Progenitor cell of endocrine pancreas (in vitro differentiated cells): ENCODE measurements at regions not wholly inside any gene's neighbourhood (a gene's known extent, or its start where the extent isn't known, plus 50 kb on each side); places are given as distances from the start of the nearest gene placed in this dataset.
"Not testable (repeated sequence)": the region's sequence is repeated elsewhere in the genome, so short reads cannot be mapped to it uniquely, and the experiment has no call there.

Experiments
- DNase-seq: peaks from one replicate; pipeline ENCODE4 v3.0.0; 2021; ENCODE audit warnings: low spot score; ENCODE audit not compliant: unreplicated experiment
- H3K27ac Mint-ChIP-seq: 2 replicates; pipeline ENCODE4 v1.8.0; 2021; ENCODE audit warnings: mild to moderate bottlenecking, moderate library complexity, mixed read lengths
- H3K27me3 Mint-ChIP-seq: 2 replicates; pipeline ENCODE4 v1.8.0; 2021; ENCODE audit warnings: mixed read lengths
- H3K36me3 Mint-ChIP-seq: 2 replicates; pipeline ENCODE4 v1.8.0; 2022; ENCODE audit warnings: mixed read lengths; ENCODE audit not compliant: insufficient read depth
- H3K4me1 Mint-ChIP-seq: 2 replicates; pipeline ENCODE4 v1.8.0; 2021; ENCODE audit warnings: low read depth, mixed read lengths
- H3K4me3 Mint-ChIP-seq: 2 replicates; pipeline ENCODE4 v1.8.0; 2021; ENCODE audit warnings: low read depth, mild to moderate bottlenecking, moderate library complexity, mixed read lengths
- H3K9me3 Mint-ChIP-seq: 2 replicates; pipeline ENCODE4 v1.8.0; 2021; ENCODE audit warnings: low read depth, mixed read lengths
- CTCF ChIP-seq: fragments of 200-600 bp; sonication (generic); IDR thresholded peaks from one replicate; pipeline ENCODE4 v1.5.0; 2021; ENCODE audit warnings: antibody characterized with exemption, mild to moderate bottlenecking; ENCODE audit not compliant: unreplicated experiment

DNA sequence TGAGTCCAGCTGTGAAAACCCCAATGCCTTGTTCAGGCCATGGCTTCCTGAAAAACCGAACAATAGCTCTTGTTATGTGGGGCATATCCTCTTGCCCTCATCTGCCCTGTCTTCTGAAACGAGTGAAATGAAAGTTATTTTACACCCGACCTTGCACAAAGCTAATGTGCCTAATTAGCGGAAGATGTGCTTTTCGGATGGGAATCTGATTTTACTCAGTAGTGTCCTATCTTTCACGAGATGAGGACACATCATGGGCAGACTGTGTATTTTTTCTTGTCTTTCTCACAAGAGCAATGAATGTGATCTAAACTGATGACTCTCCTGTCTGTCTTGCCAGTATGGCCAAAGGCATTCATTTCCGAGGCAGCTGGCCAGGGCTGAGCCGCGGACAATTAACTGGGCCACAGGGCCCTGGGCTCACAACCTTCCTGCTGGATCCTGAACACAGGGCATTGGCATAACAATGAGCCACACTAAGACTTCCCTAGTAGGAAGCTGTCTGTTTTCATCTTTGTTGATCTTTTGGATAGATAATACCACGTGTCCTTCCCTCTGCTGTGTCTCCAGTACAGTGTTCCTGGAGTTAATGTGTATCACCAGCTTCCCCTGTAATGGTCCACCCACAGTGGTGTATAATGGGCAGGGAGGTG lies 86.0 kb upstream of the HIF1A start:
- Mint-ChIP-seq H3K27ac (no peak overlapping the region), H3K27me3 (no peaks in the 10 kb centered on the region), H3K36me3 (no peaks in the 10 kb centered on the region), H3K9me3 (no peaks in the 10 kb centered on the region), H3K4me1 (peaks cover 42% of the 10 kb centered on the region), H3K4me3 (no peak overlapping the region)
- no peak for DNase-seq
- TF ChIP-seq CTCF, result no peak

- Mint-ChIP-seq H3K27ac (no peak overlapping the region), H3K27me3 (no peaks in the 10 kb centered on the region), H3K36me3 (no peaks in the 10 kb centered on the region), H3K9me3 (no peaks in the 10 kb centered on the region), H3K4me3 (no peak overlapping the region), H3K4me1 (peaks cover 37% of the 10 kb centered on the region)
- no peak for DNase-seq
- no peak for TF ChIP-seq CTCF
Observed at GRCh38 chr14:61609884-61610283, 85.4 kb upstream of the HIF1A start.

- DNase-seq, result no peak
- Mint-ChIP-seq H3K27me3 (no peaks in the 10 kb centered on the region), H3K4me1 (peaks cover 35% of the 10 kb centered on the region), H3K36me3 (no peaks in the 10 kb centered on the region), H3K27ac (no peak overlapping the region), H3K4me3 (no peak overlapping the region), H3K9me3 (no peaks in the 10 kb centered on the region)
- TF ChIP-seq CTCF, result no peak
Observed at GRCh38 chr14:61610900-61611299, 84.4 kb upstream of the HIF1A start.

DNA sequence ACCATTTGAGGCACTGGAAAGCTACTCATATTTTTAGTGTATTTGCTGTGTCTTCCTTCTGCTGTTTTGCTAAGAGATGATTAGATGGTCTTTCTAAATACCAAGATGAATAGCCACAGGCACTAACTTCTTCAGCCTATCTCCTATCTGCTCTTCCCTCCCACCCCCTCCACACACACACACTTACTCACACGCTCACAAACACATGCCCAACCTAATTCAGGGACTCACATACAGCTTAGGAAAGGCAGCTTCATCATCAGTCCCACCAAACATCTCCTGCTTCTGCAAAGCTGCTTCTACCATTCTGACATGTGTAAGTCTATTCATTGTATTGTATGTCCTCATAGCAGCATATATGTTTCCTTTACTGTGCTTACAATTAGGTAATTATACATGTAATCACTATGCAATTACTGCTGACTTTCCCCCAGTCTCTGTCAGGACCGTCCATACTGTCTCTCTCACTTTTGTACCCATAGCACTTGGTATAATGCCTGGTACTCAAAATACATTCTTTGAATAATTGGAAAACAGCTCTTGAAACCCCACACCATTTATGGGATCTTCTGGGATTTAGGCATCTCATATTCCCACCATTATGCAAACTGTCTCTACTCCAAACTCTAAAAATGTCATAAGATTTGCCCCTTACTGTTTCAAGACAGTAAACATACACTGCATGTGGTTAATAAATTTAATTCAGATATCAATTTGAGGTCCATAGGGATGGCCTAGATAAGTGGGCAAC lies 83.3 kb upstream of the HIF1A start:
- H3K36me3 Mint-ChIP-seq, result no peaks in the 10 kb centered on the region
- no peak for DNase-seq
- TF ChIP-seq CTCF, result no peak
- no peaks in the 10 kb centered on the region for H3K9me3 Mint-ChIP-seq
- no peak overlapping the region for H3K4me3 Mint-ChIP-seq
- H3K27ac Mint-ChIP-seq, result no peak overlapping the region
- H3K4me1 Mint-ChIP-seq, result peaks cover 35% of the 10 kb centered on the region
- H3K27me3 Mint-ChIP-seq, result no peaks in the 10 kb centered on the region

DNA sequence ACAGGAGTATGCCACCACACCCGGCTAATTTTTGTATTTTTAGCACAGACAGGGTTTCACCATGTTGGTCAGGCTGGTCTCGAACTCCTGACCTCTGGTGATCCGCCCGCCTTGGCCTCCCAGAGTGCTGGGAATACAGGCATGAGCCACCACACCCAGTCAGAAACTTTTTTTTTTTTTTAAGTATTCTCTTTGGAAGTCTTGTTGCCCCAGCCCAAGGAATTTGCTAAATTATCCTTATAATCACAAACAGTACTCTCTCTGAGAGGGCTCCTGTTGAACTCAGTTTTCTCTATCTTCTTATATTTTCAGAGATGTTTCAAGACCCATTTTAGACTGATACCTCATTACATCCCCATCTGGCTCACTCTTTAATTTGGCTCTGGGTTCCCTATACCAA lies 82.3 kb upstream of the HIF1A start:
- not testable (repeated sequence) for H3K9me3 Mint-ChIP-seq, H3K4me3 Mint-ChIP-seq, DNase-seq, H3K36me3 Mint-ChIP-seq, H3K27me3 Mint-ChIP-seq, H3K27ac Mint-ChIP-seq
- H3K4me1 Mint-ChIP-seq, result peaks cover 32% of the 10 kb centered on the region

- Mint-ChIP-seq H3K27me3 (no peaks in the 10 kb centered on the region), H3K27ac (no peak overlapping the region), H3K4me3 (no peak overlapping the region), H3K36me3 (no peaks in the 10 kb centered on the region), H3K4me1 (peaks cover 16% of the 10 kb centered on the region), H3K9me3 (no peaks in the 10 kb centered on the region)
- DNase-seq, result no peak
- TF ChIP-seq CTCF, result no peak
Observed at GRCh38 chr14:61614693-61615092, 80.6 kb upstream of the HIF1A start.
